Activated effector memory CD4-positive, alpha-beta T cell treated with Interleukin-2 at 50 U/mL for 16 hours (primary cell): ENCODE measurements at regions not wholly inside any gene's neighbourhood (a gene's known extent, or its start where the extent isn't known, plus 50 kb on each side); places are given as distances from the start of the nearest gene placed in this dataset.

ENCODE experiments used
- DNase-seq: peaks from one replicate; pipeline ENCODE4 v3.0.0-alpha.2; 2020

DNA sequence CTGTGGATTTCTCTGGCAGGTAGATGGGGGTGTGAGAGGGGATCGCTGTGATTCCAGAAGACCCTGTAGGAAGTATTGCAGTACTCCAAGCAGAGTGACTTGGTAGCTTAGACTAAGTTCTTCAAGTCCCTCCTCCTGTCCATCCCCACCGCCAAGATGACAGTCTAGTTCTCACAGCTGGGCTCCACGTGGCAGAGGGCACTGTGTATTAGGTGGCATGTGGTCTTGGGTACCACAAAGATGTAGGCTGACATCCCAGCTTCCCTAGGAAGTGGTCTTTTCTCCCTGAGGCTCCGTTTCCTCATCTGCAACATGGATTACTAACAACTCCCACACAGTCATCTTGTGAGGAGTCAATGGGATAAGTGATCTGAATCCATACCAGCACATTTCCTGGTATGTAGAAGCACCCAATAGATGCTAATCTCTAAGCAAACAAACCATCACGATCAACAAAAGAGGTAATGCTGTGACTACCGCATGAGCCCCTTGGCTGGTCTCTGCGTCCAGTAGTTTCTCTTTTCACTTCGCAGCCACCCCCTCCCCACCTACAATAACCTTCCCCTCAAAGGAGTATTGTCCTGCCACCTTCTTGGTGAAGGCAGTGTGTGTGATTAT is 349.1 kb upstream of the EEF2KMT start:
- no peak for DNase-seq

DNA sequence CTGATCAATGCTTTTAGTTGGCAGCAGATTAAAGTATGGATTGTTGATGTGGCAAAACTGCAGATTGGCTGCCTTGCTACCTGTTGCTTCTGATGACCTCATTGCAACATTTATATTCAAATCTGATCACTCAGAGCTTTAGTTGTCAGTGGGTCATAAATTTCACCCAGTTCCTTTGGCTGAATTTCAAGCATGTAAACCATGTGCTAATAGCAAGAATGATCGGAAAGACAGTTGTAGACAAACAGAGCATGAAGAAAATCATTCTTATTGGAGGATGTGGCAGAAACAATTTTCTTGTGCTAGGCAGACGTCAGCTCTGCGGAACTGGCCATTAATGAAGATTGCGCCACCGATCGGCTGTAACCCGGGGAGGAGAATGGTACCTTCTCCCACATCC is 346.6 kb upstream of the EEF2KMT start:
- no peak for DNase-seq

DNA sequence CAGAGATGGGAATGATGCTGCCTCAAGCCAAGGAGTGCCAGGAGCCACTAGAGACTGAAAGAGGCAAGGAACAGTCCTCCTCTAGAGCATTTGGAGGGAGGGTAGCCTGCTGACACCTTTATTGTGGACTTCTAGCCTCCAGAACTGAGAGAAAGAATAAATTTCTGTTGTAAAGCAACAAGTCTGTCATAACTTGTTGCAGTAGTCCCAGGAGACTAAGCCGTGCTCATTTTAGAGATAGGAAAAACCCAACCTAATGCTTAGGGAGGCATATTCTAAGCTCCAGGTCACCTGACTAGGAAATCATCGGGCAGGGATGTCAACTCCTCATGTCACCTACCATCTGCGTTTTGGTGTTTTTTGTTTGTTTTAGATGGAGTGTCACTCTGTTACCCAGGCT is 345.4 kb upstream of the EEF2KMT start:
- DNase-seq, result no peak

DNA sequence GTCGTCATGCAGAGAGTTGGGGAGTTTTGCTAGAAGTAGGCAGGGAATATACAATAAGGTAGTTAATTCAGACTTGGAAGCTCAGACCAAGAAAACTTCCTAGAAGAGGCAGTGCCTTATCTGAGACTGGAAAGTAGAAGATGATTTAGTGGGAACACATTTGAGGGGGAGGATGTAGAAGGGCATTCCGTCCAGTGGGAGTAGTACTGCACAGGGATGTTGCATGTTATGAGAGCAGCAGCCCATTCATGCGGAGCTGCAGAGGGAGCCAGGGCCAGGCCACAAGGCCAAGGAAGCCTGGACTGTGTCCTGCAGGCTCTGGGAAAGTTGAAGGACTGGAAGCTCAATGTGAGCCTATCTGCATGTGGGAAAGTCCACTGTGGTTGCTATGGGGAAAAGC is 344.5 kb upstream of the EEF2KMT start:
- DNase-seq, result no peak

DNA sequence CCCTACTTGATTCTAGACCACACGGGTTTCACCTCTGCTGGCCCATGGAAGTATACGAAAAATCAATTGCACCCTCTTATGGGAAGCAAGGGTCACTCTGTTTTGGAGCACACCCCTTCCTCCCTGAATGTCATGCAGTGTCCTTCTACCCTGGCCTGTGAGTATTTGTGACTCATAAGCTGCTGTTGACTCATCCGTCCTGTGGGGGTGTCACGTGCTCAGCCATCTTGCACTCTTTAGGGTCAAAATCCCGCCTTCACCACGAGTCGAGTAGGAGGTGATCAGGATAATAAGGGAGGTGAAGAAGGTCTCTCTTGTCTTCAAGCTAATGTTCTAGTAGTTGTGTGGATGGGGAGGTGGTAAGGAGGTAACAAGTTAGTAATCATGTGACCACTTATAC is 341.0 kb upstream of the EEF2KMT start:
- DNase-seq, result no peak

DNA sequence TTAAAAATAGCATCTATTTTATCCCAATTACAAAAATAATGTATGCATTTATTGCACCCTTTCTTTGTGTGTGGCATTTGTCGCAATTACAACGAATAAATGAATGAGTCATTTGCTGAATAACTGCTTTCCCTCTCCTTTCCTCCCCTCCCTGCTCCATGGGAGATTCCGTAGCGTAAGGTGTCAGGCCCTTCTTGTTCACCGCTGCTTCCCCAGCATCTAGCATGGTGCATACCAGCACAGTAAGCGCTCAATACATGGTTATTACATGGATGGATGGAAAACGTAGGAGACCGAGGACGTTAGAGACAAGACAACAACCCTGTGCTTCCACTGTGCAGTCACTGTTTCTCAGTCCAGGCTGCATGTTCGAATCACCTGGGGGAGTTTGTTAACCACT is 336.0 kb upstream of the EEF2KMT start:
- DNase-seq, result no peak

DNA sequence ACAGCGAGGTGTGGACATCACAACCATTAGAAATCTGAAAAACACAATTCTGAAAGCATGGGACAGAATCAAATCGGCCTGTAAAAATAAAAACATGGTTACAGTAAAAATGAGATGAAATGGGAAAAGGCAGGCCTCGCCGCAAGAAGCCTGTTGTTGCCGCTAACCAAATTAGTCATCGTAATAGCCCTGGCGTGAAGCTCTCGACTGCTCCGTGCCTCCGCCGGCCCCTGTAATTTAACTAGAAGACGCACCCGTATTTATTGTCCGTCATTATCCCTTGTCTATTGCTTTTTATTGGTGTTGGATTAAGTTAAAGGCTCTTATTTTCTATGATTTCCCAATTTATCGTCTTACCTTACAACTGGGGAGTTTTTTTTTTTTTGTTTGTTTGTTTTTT is 334.6 kb upstream of the EEF2KMT start:
- DNase-seq, result no peak

DNA sequence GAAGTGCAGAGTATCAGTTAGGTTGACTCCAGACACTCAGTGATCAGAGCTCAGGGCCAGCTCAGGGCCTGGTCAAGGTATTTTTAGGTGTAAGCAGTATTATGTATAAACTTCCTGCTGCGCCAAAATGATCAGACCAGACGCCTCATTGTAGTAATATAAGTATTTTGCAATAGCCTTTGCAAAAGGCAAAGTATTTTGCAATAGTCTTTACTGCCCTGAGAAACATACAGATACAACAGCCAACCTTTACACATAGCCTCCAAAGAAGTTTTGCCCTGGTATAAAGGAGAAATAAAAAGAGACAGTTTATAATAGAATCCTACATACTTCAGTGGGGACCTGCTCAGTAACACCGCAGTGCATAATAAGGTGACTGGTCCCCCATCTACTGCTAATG is 333.0 kb upstream of the EEF2KMT start:
- no peak for DNase-seq

DNA sequence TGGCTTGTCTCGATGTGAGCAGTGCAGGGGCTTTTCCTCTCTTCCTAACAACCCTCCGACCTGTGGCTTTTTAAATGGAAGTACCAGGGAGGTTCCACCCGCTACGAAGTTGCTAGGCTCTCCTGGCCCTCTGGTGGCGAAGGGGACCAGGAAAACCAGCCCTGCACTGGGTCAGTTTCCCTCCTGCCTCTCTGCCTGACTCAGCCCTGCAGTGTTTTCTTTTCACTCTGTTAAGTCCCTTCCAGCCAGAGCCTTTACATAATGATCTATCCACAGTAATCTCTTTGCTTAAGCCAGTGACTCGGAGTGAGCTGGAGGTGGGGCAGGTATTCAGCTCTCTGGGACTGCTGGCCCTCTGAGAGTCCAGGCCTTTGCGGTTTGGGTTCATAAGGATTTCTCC is 331.3 kb upstream of the EEF2KMT start:
- no peak for DNase-seq

DNA sequence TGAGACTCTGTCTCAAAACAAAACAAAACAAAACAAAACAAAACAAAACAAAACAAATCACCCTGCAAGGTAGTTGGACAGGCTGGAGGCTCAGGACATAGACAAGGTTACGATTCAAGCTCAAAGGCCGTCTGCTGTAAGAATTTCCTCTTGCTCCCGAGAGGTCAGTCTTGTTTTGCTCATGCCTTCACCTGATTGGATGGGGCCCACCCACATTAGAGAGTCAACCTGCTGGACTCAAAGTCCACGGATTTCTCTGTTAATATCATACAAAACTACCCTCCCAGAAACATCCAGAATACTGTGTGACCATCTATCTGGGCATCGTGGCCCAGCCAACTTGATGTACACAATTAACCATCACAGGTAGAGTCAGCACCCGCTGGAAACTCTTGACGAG is 330.0 kb upstream of the EEF2KMT start:
- no peak for DNase-seq

DNA sequence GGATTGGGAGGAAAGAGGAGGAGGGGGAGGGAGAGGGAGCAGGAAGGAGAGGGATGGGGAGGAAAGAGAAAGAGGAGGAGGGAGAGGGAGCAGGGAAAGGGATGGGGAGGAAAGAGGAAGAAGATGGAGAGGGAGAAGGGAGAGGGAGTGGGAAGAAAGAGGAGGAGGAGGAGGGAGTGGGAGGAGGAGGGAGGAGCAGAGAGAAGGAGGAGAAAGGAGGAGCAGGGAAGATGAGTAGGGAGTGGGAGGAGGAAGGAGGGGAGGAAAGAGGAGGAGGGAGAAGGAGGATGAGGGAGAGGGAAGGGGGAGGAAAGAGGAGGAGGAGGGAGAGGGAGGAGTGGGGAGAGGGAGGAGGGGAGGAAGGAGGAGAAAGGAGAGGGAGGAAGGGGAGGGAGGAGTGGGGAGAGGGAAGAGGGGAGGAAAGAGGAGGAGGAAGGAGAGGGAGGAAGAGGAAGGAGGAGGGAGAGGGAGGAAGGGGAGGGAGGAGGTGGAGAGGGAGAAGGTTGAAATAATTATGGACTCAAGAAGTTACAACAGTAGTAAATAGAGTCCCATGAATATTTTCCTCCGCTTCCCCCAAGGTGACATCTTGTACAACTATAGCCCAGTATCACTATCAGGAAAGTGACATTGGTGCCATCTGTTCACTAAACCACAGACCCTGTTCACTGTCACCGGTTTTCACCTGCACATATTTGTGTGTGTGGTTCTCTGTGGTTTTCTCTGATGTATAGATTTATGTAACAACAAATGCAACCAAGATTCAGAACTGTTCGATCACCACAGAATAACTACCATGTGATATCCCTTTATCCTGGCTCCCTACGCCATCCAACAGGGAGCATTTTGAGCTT is 325.3 kb upstream of the EEF2KMT start:
- no peak for DNase-seq

DNA sequence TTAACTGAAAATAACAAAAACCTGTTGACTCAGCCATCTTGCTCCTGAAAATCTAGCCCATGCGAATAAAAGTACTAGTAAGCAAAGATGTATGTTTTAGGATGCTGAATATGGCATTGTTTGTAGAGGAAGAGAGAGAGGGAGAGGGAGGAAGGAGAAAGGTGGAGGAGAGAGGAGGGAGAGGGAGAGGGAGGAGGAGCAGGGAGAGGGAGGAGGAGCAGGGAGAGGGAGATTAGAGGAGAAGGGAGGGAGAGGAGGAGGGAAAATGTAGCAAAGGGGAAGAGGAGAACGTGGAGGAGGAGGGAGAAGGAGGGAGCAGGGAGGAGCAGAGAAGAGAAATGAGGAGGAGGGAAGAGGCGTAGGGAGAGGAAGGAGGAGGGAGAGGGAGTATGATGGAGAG is 324.5 kb upstream of the EEF2KMT start:
- no peak for DNase-seq

DNA sequence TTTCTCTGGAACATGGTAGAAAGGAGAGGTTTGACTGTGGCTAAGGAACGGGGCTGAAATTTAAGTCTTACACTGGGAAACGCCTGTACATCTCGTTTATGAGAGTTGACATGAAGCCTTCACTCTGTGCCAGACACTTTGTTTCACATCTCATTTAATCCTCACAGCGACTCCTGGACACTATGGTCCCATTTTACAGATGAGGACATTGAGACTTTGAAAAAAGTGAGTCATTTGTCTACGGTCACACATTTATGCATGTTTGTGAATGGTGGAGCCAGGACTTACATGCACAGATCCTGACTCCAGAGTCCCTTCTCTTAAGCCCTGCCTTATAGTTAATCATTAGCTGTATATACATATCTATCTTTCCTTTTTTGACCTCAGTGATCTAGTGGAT is 318.4 kb upstream of the EEF2KMT start:
- DNase-seq, result no peak

DNA sequence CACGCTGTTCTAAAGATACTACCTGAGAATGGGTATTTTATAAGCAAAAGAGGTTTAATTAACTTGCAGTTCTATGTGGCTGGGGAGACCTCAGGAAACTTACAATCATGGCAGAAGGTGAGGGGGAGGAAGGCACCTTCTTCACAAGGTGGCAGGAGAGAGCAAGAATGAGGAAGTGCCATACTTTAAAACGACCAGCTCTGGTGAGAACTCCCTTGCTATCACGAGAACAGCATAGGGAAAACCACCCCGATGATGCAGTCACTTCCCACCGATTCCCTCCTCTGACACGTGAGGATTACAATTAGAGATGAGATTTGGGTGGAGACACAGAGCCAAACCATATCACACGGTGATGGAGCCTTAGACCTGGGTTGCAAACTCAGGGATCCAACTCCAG is 317.5 kb upstream of the EEF2KMT start:
- DNase-seq, result no peak

DNA sequence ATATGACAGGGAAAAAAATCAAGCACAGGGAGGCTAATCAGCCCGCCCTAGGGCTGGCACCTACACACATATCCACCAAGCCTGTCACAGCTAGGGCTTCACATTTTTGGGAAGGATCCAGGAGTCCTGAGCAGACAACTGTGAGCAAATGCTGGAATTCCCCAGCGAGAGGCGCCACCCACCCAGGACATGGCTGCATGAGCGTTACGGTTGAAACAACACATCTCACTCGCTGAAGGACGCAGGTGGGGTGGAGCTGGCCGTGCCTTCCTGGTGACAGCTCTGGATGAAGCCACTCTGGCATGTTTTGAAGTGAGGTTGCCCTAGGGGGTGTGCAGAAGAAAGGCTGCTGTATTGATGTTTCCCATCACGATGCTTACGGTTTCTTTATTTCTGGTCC is 315.1 kb upstream of the EEF2KMT start:
- DNase-seq, result no peak

DNA sequence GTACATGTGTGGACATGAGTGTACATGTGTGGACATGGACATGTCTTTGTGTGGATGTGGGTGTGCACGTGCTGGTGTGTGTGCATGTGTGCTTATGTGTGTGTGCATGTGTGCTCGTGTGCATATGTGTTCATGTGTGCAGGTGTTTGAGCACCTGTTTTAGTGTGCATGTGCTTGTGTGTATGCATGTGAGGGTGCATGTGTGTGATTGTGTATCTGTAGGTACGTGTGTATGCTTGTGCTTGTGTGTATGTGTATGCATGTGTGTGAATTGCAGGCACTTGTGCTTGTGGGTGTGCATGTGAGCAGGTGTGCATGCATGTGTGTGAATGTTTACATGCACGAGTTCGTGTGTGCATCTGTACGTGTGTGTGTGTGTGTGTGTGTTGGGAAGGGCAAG is 300.6 kb upstream of the EEF2KMT start:
- no peak for DNase-seq

DNA sequence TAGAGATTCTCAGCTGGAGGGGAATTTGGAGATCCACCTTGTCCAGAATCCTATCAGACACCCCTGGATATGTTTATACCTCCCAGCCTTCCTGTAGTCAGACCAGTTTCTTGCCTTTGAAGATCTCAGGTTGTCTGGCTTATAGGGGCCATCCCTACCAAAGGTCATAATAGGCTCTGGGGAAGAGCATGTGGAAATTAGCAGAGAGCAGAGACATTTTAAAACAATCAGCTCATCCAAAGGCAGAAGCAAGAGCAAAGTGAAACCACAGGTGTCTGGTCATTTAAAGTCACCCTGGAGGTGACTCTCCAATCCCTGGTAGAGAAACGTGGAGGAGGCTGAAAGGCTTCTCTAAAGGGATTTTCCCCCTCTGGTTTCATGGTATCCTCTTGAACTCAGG is 299.3 kb upstream of the EEF2KMT start:
- DNase-seq, result no peak

DNA sequence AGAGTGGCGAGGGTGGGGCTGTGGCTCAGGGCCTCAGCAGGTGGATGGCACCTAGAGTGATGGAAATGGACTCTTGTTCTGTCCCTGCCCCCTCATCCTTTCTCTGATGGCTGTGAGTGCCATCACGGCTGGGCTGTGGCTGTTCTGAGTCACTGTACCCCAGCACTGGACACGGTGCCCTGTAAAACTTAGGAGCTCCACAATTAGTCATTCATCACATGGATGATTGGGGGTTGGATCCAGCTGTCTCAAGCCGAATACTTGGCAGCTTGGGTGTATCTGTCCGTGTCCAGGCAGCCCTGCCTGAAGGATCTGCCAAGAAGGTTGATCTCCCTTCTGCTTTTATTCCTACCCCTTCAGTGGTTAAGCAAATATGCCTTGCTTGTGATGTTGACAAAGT is 295.5 kb upstream of the EEF2KMT start:
- no peak for DNase-seq

DNA sequence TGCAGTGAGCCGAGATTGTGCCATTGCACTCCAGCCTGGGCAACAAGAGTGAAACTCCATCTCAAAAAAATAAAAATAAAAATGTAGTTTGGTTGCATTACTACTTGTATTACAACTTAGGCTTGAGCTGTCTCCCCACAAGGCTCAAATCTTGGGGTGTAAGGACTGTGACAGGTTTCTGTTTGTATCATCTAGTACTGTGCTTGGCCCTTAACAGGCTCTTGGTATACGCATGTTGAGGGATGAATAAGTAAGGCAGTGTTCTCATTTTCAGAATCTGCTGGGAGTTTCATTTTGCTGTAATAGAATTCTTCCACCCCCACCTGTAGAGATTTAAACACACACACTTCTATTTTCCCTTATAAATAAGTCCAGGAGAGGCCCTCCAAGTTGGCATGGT is 289.4 kb upstream of the EEF2KMT start:
- no peak for DNase-seq

DNA sequence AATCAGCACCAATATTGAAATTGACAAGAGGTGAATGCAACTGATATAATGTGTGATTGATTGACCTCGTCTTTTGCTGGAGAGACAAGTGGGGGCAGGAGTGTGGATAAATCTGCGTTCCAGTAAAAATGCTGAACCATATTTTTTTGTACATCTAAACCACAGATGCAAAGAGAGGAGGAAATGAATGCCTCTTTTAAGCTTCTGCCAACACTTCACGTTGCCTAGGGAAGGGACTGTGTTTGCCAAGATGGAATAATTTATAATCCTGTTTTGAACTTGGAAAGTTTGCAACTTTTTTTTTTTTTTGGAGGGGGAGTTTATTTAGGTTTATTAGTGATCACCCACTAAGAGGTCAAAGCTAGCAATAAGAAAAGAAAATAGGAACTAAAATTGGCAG is 288.2 kb upstream of the EEF2KMT start:
- no peak for DNase-seq

DNA sequence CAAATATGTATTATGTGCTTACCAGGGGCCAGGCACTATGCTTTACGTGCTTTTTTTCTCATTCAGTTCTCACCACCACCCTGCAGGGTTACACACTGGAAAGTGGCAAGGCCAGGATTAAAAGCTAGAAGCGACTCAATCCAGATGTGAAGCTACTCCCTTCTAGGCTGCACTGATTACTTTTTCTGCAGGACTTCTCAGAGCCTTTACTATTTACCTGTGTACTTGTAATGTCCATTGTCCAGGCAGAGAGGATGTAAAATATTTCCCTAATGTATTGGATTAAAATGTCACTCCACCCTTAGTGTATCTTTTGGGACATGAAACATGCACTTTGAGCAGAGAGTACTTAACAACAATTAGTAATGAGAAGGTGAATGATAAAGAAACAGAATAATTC is 287.5 kb upstream of the EEF2KMT start:
- DNase-seq, result no peak

DNA sequence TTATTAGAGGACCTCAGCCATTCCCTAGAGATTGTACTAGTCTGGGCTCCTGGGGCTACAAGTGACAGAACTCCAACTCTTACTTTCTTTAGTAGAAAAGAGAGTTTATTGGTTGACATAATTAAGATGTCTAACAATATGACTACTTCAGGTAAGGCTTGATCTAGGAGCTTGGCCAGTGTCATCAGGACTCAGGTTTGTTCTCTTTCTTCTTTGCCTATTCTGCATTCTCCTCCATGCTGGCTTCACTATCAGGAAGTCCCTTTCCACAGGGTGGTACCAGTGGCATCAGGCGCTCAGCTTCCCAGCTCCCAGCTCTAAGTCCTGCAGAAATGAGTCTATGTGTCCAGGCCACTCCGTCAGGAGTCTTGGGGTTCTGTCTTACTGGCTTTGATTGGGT is 286.1 kb upstream of the EEF2KMT start:
- no peak for DNase-seq

DNA sequence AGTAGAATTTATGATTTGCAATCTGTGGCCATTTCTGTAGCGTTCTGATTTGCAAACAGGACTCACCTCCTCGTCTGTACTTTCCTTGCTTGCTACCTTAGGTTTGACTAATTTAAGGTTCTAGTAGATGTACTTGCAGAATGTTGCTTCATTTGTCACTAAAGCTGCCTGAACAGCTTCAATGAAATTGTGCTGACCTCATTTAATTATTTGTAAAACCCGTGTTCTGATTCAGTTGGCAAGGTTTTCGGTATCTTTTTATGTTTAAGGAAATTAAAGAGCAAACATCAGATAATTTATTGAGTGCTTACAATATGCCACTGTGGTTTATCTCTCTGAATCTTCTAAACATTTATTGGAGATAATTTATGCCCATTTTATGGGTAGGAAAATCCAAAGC is 284.9 kb upstream of the EEF2KMT start:
- no peak for DNase-seq

DNA sequence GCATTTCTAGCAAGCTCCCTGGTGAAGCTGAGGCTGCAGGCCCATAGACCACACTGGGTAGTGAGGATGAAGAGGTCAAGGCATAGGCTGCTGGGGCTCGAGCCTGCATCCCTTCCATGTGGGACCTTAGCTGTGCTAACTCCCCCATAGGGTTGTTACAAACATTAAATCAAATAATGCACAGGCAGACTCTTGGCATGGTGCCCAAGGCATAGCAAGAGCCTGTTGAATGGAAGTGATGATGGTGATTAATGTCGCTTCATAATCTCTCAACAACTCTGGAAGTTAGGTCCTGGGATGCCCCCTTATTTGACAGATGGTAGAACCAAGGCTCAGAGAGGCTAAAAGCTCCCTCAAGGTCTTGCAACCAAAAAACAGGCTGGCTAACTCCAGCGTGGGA is 283.9 kb upstream of the EEF2KMT start:
- no peak for DNase-seq

DNA sequence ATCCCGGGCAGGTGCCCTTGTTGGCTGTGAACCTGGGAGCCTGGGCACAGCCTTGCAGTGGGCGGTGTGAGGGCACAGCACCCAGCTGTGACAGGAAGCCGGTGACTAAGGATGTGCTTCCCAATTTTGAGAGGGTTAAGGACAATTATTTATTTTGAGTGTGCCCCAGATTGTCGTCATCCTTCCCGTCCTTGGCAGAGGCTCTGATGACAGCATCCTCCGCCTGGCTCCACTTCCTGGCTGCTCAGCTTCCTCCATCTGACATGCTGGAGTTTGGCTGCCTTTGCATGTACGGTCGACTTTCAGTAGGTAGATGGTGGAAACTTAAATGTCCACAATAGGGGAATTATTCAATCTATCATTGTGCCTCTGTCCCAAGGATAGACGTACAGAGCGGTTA is 282.4 kb upstream of the EEF2KMT start:
- DNase-seq, result no peak
